ES-I3 (cell line): ENCODE measurements at regions not wholly inside any gene's neighbourhood (a gene's known extent, or its start where the extent isn't known, plus 50 kb on each side); places are given as distances from the start of the nearest gene placed in this dataset.

Experiments used
- H3K36me3 ChIP-seq: 2 replicates; pipeline ENCODE4 v1.6.1; 2013; ENCODE audit warnings: mild to moderate bottlenecking, low read length, control low read depth, moderate library complexity; ENCODE audit not compliant: insufficient read depth
- H3K4me1 ChIP-seq: 2 replicates; pipeline ENCODE4 v1.6.1; 2013; ENCODE audit warnings: mild to moderate bottlenecking, control low read depth, low read length; ENCODE audit not compliant: insufficient read depth
- H3K9ac ChIP-seq: 2 replicates; pipeline ENCODE4 v1.6.1; 2013; ENCODE audit warnings: low read depth, mild to moderate bottlenecking, low read length, moderate library complexity
- H3K9me3 ChIP-seq: 2 replicates; pipeline ENCODE4 v1.6.1; 2013; ENCODE audit warnings: mild to moderate bottlenecking, low read length, moderate library complexity; ENCODE audit not compliant: control insufficient read depth, insufficient read depth

- H3K4me1 ChIP-seq: peaks cover 7% of the 10 kb centered on the region
- H3K9me3 ChIP-seq: peaks cover 2% of the 10 kb centered on the region; the same call in 1 of the 2 replicates
- no peaks in the 10 kb centered on the region for H3K36me3 ChIP-seq
- H3K9ac ChIP-seq: no peak overlapping the region
Observed at GRCh38 chr5:4129523-4129922, 533.9 kb downstream of the IRX1 start.

DNA sequence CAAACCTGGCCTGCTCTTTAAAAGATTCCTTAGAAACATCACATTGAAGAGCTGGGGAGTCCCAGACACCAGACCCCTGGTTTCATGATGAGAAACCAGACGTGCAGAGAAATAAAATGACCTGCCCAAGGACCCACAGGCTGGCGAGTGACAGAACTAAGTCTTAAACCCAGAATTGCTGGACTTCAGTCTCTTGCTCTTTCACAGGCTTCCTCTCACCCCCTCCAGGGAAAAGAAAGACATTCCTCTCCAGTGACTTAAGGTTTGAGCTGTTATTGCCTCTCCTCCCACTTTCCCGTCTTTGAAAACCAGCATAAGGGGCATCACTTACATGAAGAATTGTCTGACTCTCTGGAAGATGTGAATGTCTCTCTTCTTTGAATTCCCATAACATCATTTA is 535.2 kb downstream of the IRX1 start:
- Histone ChIP-seq H3K9me3 (peaks cover 2% of the 10 kb centered on the region; the same call in 1 of the 2 replicates), H3K9ac (no peak overlapping the region), H3K36me3 (no peaks in the 10 kb centered on the region), H3K4me1 (peaks cover 6% of the 10 kb centered on the region; the same call in 1 of the 2 replicates)

GRCh38 chr5:4137781-4138180 is 542.1 kb downstream of the IRX1 start:
- no peak overlapping the region for H3K9ac ChIP-seq
- no peaks in the 10 kb centered on the region for H3K9me3 ChIP-seq

DNA sequence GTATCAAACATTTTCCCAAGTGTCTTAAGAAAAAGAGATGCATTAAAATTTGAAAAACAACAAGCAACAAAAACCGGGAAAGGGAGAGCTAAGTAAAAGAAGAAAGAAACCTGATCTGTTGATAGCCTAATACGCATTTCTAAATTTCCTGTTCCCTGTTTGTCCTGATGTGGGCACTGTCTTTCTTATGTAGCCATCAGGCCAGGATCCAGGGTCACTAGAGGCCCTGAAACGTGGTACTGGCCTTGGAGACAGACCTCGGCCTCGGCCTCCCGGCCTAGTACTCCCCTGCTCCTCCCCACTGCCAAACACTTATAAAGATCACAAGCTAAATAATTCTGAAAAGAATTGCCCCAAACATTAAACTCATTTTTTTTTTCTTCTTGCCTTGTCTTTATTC is 547.2 kb downstream of the IRX1 start:
- Histone ChIP-seq H3K4me1 (peaks cover 2% of the 10 kb centered on the region; the same call in 1 of the 2 replicates), H3K9me3 (no peaks in the 10 kb centered on the region), H3K36me3 (no peaks in the 10 kb centered on the region), H3K9ac (no peak overlapping the region)

More at GRCh38 chr5:4137781-4138180, 542.1 kb downstream of the IRX1 start:
- H3K4me1 ChIP-seq: peaks cover 2% of the 10 kb centered on the region; the same call in 1 of the 2 replicates
- no peaks in the 10 kb centered on the region for H3K36me3 ChIP-seq

- peaks cover 2% of the 10 kb centered on the region; the same call in 1 of the 2 replicates for H3K4me1 ChIP-seq
- no peaks in the 10 kb centered on the region for H3K9me3 ChIP-seq
- H3K36me3 ChIP-seq: no peaks in the 10 kb centered on the region
- no peak overlapping the region for H3K9ac ChIP-seq
Observed at GRCh38 chr5:4144411-4145007, 548.9 kb downstream of the IRX1 start.

GRCh38 chr5:4145511-4145910 is 549.9 kb downstream of the IRX1 start:
- Histone ChIP-seq H3K9ac (no peak overlapping the region), H3K9me3 (no peaks in the 10 kb centered on the region), H3K4me1 (peaks cover 2% of the 10 kb centered on the region; the same call in 1 of the 2 replicates), H3K36me3 (no peaks in the 10 kb centered on the region)

DNA sequence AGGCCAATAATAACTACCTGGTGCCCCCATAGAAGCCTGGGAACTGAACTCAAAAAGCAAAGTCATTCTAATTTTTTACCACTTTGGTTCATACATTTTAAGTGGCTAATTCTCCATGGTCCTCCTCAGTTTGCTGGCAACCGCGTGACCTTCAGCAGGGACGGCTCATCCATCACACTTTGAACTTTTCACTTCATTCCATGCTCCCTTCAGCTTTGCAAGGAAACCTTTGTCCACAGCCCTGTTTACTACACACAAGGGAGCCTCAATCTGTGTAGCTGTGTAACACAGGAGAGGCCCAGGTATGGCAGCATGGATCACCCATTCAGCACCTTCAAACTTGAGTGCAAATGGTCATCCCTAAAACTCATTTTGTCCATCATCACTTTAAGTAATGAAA is 552.4 kb downstream of the IRX1 start:
- Histone ChIP-seq H3K4me1 (no peaks in the 10 kb centered on the region), H3K9ac (no peak overlapping the region), H3K36me3 (no peaks in the 10 kb centered on the region), H3K9me3 (no peaks in the 10 kb centered on the region)

- H3K9ac ChIP-seq: no peak overlapping the region
- H3K9me3 ChIP-seq: no peaks in the 10 kb centered on the region
- no peaks in the 10 kb centered on the region for H3K36me3 ChIP-seq
- H3K4me1 ChIP-seq: no peaks in the 10 kb centered on the region
Observed at GRCh38 chr5:4150067-4150466, 554.4 kb downstream of the IRX1 start.

DNA sequence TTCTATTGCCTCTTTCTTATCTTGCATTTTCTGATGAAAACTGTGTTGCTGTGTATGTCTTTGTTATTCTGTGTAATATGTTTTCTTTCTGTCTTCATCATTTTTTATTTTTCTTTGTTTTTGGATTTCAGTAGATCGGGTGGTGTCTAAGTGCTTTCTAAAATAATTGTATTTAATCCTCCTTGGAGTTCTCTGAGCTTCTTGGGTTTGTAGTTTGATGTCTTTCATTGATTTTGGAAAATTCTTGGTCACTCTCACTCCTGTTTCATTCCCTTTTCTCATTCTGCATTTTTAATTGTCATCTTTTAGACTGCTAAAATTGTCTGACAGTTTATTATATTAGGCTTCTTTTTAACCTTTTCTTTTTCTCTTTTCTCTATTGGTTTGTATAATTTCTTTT is 560.5 kb downstream of the IRX1 start:
- no peaks in the 10 kb centered on the region for H3K4me1 ChIP-seq
- H3K9me3 ChIP-seq: no peaks in the 10 kb centered on the region
- no peaks in the 10 kb centered on the region for H3K36me3 ChIP-seq
- H3K9ac ChIP-seq: no peak overlapping the region

GRCh38 chr5:4156889-4157288 is 561.3 kb downstream of the IRX1 start:
- H3K4me1 ChIP-seq: no peaks in the 10 kb centered on the region
- H3K9me3 ChIP-seq: no peaks in the 10 kb centered on the region
- H3K9ac ChIP-seq: no peak overlapping the region
- no peaks in the 10 kb centered on the region for H3K36me3 ChIP-seq

DNA sequence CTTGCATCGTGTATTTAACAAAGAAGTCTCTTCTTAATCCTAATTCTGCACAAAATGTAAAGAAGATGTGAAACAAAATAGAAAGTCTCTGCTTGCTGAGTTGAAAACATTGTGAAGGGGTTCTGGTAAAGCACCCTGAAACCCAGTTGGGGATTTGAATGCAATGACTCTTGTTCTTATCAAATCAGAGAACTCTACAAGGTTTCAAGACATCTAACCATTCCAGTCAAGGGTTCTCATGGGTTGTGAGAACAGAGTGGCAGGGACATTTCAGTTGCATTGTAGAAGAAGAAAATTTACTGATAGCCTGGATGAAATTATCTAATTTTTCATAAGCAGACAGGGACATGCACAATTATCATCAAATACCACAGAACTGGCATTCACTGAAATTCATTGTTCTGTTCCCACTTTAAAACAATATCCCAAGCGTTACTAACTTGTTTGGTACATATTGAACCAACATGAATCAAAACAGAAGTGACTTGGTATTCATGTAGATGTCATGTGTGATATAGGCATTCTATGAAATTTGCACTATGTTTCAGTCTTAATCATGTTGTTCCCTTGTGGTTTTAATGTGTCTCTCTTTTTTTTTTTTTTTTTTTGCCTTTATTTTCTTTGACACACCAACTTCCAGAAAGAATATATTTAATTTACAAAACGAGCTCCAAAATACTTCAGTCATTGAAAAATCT is 563.3 kb downstream of the IRX1 start:
- H3K36me3 ChIP-seq: no peaks in the 10 kb centered on the region

DNA sequence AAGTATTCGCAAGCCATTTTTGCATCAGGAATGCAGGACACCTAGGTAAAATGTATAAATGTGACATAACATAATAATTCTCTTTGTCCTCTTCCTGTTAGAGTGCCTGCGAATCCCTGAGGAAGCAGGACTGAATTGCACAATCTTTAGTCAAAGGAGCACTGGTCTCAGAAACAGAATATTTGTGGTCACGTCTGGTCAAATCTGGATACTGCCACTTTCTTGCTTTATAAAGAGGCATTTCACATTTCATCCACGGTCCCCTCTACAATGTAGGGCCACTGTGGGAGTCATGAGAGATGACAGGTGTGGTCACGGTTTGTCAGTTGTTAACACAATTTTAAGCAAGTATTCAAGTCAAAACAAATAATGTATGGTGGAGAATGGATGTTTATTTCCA is 564.0 kb downstream of the IRX1 start:
- H3K36me3 ChIP-seq: no peaks in the 10 kb centered on the region
- no peaks in the 10 kb centered on the region for H3K4me1 ChIP-seq
- H3K9ac ChIP-seq: no peak overlapping the region
- H3K9me3 ChIP-seq: no peaks in the 10 kb centered on the region

More for the DNA sequence above, 563.3 kb downstream of the IRX1 start:
- Histone ChIP-seq H3K9me3 (no peaks in the 10 kb centered on the region), H3K4me1 (no peaks in the 10 kb centered on the region), H3K9ac (no peak overlapping the region)

DNA sequence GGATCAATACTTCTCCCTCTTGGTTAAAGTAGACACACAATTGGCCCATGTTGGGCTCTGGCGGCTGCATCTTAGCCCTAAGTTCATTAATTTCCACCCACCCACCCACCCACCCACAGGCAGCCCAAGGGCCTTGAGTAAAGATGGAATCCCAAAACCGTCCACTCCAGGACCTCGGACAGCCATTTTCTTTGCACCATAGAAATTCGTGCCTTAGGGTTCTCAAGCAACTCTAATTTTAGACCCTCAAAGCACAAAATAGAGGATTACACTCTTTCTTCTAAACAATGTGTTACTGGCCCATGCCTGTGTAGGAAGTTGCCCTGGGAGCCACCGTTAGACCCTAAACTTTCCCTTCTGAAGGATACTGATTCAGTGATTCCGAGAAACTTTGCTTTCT is 568.5 kb downstream of the IRX1 start:
- Histone ChIP-seq H3K9ac (no peak overlapping the region), H3K9me3 (no peaks in the 10 kb centered on the region), H3K36me3 (no peaks in the 10 kb centered on the region), H3K4me1 (no peaks in the 10 kb centered on the region)

DNA sequence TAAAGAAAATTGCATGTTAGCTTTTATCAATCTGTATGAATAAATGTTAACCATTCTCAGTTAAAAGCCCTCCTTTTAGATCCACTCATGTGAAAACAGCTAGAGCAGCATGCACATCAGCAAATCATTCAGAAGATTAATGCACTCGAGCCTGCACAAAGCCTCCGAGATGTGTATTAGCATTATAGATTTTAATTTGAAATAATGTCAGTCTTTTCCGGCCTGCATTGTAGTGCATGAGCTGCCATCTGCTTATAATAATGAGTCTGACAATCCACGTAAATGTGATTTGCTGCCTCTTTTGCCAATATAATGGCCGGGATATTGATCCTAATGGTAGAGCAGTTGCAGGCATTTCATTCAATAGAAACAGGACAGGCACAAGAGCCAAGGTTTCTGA is 585.1 kb downstream of the IRX1 start:
- Histone ChIP-seq H3K9me3 (peaks cover 17% of the 10 kb centered on the region; the same call in 1 of the 2 replicates), H3K36me3 (no peaks in the 10 kb centered on the region; the same call in 1 of the 2 replicates), H3K4me1 (no peaks in the 10 kb centered on the region), H3K9ac (no peak overlapping the region)

DNA sequence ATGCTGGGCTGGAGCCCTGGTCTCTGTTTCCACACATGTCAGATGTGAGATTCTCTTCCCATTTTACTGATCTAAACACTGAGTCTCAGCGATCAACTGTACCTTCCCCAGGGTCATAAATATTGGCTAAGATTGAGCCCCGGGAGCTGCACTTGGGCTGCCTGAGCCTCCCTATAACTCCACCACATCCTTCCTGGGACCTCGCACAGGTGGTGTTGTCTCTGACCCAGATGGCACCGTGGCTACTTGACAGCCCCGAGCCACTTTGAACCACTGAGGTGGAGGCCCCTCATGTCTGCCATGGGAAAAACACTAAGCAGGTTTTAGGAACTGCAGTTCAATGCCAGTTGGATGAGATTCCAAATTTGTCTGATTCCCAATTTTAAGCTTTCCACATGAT is 586.5 kb downstream of the IRX1 start:
- Histone ChIP-seq H3K36me3 (no peaks in the 10 kb centered on the region; the same call in 1 of the 2 replicates), H3K9me3 (peaks cover 17% of the 10 kb centered on the region; the same call in 1 of the 2 replicates), H3K4me1 (no peaks in the 10 kb centered on the region), H3K9ac (no peak overlapping the region)
